ENCODE measurements at regions not wholly inside any gene's neighbourhood (a gene's known extent, or its start where the extent isn't known, plus 50 kb on each side); places are given as distances from the start of the nearest gene placed in this dataset.

GRCh38 chr21:25005388-25005787, 601.9 kb downstream of the MRPL39 start:
- Histone ChIP-seq H3K27me3 (replicated peaks in 1 of 4; ENCODE audit: control insufficient read depth in 3 of 4, extremely low read depth in 1 of 4, insufficient read depth in 3 of 4, low read length in 3 of 4) (no peaks in the 10 kb centered on the region), H4K8ac (ENCODE audit: extremely low read depth, insufficient read depth, low read length) (no peak overlapping the region), H3K14ac (ENCODE audit: insufficient read length) (no peak overlapping the region), H2BK20ac (ENCODE audit: low read length) (no peak overlapping the region), H2BK5ac (ENCODE audit: low read depth, low read length) (no peak overlapping the region), H4K5ac (ENCODE audit: insufficient read length, low read depth, low read length) (no peak overlapping the region), H2AK5ac (ENCODE audit: low read depth, low read length) (no peak overlapping the region), H3K4me1 (replicated peaks in 1 of 4; ENCODE audit: control insufficient read depth in 3 of 4, insufficient read depth in 4 of 4, low read length in 3 of 4) (no peaks in the 10 kb centered on the region), H4K20me1 (replicated peaks in 1 of 2; ENCODE audit: control insufficient read depth in 1 of 2, insufficient read depth in 2 of 2, low read length in 2 of 2) (no peaks in the 10 kb centered on the region), H2BK12ac (ENCODE audit: low read depth, low read length) (no peak overlapping the region), H3K18ac (ENCODE audit: extremely low read depth, low read length) (no peak overlapping the region), H3K27ac (ENCODE audit: low read depth, low read length) (no peak overlapping the region), H3K23ac (ENCODE audit: insufficient read length) (no peak overlapping the region), H2BK15ac (ENCODE audit: low read length) (no peak overlapping the region), H3K4me3 (ENCODE audit: extremely low read depth in 1 of 4, insufficient read depth in 2 of 4, low read depth in 3 of 4, low read length in 4 of 4) (no peak overlapping the region), H3K9ac (replicated peaks in 1 of 4; ENCODE audit: extremely low read depth in 1 of 4, low read depth in 3 of 4, low read length in 3 of 4) (no peak overlapping the region), H3K79me1 (ENCODE audit: low read depth, low read length) (no peaks in the 10 kb centered on the region), H4K91ac (replicated peaks; ENCODE audit: insufficient read length, low read length) (no peak overlapping the region), H3K4ac (replicated peaks; ENCODE audit: insufficient read length, low read depth, low read length) (no peak overlapping the region), H3K9me3 (ENCODE audit: insufficient read depth in 2 of 2, low read depth in 1 of 2, low read length in 1 of 2) (no peaks in the 10 kb centered on the region), H2BK120ac (replicated peaks; ENCODE audit: low read depth, low read length) (no peak overlapping the region), H3K4me2 (ENCODE audit: insufficient read depth in 1 of 2, low read depth in 2 of 2, low read length in 2 of 2) (no peak overlapping the region), H3K36me3 (ENCODE audit: control insufficient read depth in 2 of 4, insufficient read depth in 4 of 4, low read length in 3 of 4) (no peaks in the 10 kb centered on the region), H2AFZ (ENCODE audit: low read length) (no peak overlapping the region), H3K23me2 (ENCODE audit: low read depth, low read length) (no peaks in the 10 kb centered on the region), H3K56ac (replicated peaks; ENCODE audit: insufficient read length, low read depth, low read length) (no peak overlapping the region), H3K79me2 (ENCODE audit: control insufficient read depth in 1 of 2, insufficient read depth in 2 of 2, low read length in 2 of 2) (no peaks in the 10 kb centered on the region)
- TF ChIP-seq KDM1A (IDR thresholded peaks at IDR 0.05; ENCODE audit: borderline replicate concordance, low read length), result no peak
- no peak for TF ChIP-seq TAF7 (optimal IDR thresholded peaks at IDR 0.05; ENCODE audit: borderline replicate concordance, low read depth, low read length)
- no peak for TF ChIP-seq JUN (IDR thresholded peaks at IDR 0.05; ENCODE audit: low read depth, low read length)
- TF ChIP-seq POLR2AphosphoS5 (IDR thresholded peaks at IDR 0.05; ENCODE audit: low read depth, low read length), result no peak
- TF ChIP-seq RNF2 (IDR thresholded peaks at IDR 0.05; ENCODE audit: borderline replicate concordance, low read depth, low read length, missing control alignments, poor library complexity, severe bottlenecking), result no peak
- TF ChIP-seq SAP30 (IDR thresholded peaks at IDR 0.05; ENCODE audit: insufficient read depth, insufficient replicate concordance, low read length), result no peak
- no peak for TF ChIP-seq SP1 (IDR thresholded peaks at IDR 0.05; ENCODE audit: low read depth, low read length)
- no peak for TF ChIP-seq RXRA (IDR thresholded peaks at IDR 0.05; ENCODE audit: insufficient read depth, low read depth, low read length)
- TF ChIP-seq SIRT6 (IDR thresholded peaks at IDR 0.05; ENCODE audit: low read length), result no peak
- no peak for TF ChIP-seq CHD1 (IDR thresholded peaks at IDR 0.05; ENCODE audit: low read depth, low read length)
- no peak for TF ChIP-seq POLR2A (IDR thresholded peaks at IDR 0.05; ENCODE audit: control extremely low read depth in 1 of 2, low read depth in 2 of 2, low read length in 2 of 2)
- TF ChIP-seq YY1 (IDR thresholded peaks at IDR 0.05; ENCODE audit: low read depth, low read length), result no peak
- TF ChIP-seq NANOG (IDR thresholded peaks at IDR 0.05; ENCODE audit: insufficient read depth, low read depth, low read length, poor library complexity, severe bottlenecking), result no peak
- no peak for TF ChIP-seq NRF1 (IDR thresholded peaks at IDR 0.05; ENCODE audit: low read depth, low read length)
- no peak for TF ChIP-seq CHD2 (IDR thresholded peaks at IDR 0.05; ENCODE audit: low read length)
- CTCF ChIA-PET (ENCODE audit: partially characterized antibody), result interaction anchor here (0.6 kb wide), 1 partner anchor 65 kb away, joined by 7 read pairs; no protein-coding TSS in a partner anchor
- WGBS, 2 experiments (ENCODE audit: extremely low coverage in 1 of 2, insufficient coverage in 1 of 2, insufficient read length in 1 of 2, insufficient replicate concordance in 2 of 2, low coverage in 1 of 2, low lambda C conversion rate in 2 of 2, missing lambda C conversion rate in 1 of 2), result 94% methylated on average over 7 of the region's 7 CpGs; no CpG with 5 or more reads in 1 of the 2 experiments
- POLR2A ChIA-PET (ENCODE audit: partially characterized antibody), result no interaction called here
- DNase-seq (ENCODE audit: low read depth in 1 of 2, low spot score in 2 of 2), result no peak
- FAIRE-seq, result no peak
